ENCODE measurements at regions not wholly inside any gene's neighbourhood (a gene's known extent, or its start where the extent isn't known, plus 50 kb on each side); places are given as distances from the start of the nearest gene placed in this dataset.

DNA sequence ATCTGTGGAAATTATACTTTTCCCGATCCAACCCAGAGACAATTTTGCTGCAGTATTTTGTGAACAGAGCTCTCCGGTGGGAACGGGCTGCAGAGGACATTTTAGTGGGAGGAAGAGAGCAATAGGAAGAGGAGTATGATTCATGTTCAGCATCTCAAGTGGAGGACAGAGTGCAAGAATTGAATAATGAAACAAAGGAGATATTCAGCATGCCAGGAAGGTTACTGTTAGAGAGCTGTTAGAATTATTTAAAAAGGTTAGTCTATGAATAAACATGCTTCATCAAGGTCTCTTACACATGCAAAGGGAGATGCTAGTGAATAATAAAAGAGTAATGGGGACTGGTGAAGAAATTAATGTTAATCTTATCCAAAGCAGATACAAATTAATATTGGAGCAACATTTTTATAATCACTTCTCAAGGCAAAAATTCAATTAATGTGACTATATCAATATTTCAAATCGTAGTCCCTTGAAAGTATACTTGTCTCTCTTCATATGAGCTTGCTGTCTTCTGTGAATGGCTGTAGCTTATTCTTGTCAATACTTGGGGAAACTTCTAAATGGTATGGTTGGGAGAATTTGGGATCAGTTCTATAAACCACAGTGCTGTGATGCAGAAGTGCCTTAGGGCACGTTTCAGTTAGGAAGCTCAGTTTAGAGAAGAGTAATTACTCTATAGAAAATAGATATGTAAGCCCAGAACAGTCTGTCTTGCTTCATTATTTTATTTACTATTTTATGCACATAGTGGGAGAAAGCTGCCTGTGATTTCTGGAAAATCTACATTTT lies 1165.8 kb downstream of the OLFM4 start:
- TF ChIP-seq ZNF70 (CRISPR knock-in tag; IDR thresholded peaks at IDR 0.05): no peak
- TF ChIP-seq, protein P1, sequence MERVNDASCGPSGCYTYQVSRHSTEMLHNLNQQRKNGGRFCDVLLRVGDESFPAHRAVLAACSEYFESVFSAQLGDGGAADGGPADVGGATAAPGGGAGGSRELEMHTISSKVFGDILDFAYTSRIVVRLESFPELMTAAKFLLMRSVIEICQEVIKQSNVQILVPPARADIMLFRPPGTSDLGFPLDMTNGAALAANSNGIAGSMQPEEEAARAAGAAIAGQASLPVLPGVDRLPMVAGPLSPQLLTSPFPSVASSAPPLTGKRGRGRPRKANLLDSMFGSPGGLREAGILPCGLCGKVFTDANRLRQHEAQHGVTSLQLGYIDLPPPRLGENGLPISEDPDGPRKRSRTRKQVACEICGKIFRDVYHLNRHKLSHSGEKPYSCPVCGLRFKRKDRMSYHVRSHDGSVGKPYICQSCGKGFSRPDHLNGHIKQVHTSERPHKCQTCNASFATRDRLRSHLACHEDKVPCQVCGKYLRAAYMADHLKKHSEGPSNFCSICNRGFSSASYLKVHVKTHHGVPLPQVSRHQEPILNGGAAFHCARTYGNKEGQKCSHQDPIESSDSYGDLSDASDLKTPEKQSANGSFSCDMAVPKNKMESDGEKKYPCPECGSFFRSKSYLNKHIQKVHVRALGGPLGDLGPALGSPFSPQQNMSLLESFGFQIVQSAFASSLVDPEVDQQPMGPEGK (CRISPR knock-in tag; IDR thresholded peaks at IDR 0.05; ENCODE audit: borderline replicate concordance): no peak
- no peak for TF ChIP-seq ZFP30 (CRISPR knock-in tag; IDR thresholded peaks at IDR 0.05)
- no peak for TF ChIP-seq OSR1 (CRISPR knock-in tag; IDR thresholded peaks at IDR 0.05)
- no peak for TF ChIP-seq CSDC2 (CRISPR knock-in tag; IDR thresholded peaks at IDR 0.05)
- TF ChIP-seq, protein P2, sequence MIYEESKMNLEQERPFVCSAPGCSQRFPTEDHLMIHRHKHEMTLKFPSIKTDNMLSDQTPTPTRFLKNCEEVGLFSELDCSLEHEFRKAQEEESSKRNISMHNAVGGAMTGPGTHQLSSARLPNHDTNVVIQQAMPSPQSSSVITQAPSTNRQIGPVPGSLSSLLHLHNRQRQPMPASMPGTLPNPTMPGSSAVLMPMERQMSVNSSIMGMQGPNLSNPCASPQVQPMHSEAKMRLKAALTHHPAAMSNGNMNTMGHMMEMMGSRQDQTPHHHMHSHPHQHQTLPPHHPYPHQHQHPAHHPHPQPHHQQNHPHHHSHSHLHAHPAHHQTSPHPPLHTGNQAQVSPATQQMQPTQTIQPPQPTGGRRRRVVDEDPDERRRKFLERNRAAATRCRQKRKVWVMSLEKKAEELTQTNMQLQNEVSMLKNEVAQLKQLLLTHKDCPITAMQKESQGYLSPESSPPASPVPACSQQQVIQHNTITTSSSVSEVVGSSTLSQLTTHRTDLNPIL (CRISPR knock-in tag; IDR thresholded peaks at IDR 0.05; ENCODE audit: low read depth): no peak
- no peak for TF ChIP-seq ZFP3 (CRISPR knock-in tag; IDR thresholded peaks at IDR 0.05)
- TF ChIP-seq RARB (CRISPR knock-in tag; IDR thresholded peaks at IDR 0.05): no peak
- TF ChIP-seq PPARA (CRISPR knock-in tag; IDR thresholded peaks at IDR 0.05; ENCODE audit: borderline replicate concordance): no peak
- TF ChIP-seq ZNF8 (CRISPR knock-in tag; IDR thresholded peaks at IDR 0.05): no peak
- no peak for TF ChIP-seq ESRRG (CRISPR knock-in tag; IDR thresholded peaks at IDR 0.05)
